Keratinocyte (primary cell): ENCODE measurements at regions not wholly inside any gene's neighbourhood (a gene's known extent, or its start where the extent isn't known, plus 50 kb on each side); places are given as distances from the start of the nearest gene placed in this dataset.

Experiments used
- DNase-seq: peaks from one replicate; pipeline ENCODE4 v3.0.0-alpha.2; 2011; ENCODE audit warnings: low read depth, missing footprints, low spot score
- FAIRE-seq: peaks from 2 replicates; lab custom pipeline; 2011; peaks lifted over from hg19 to GRCh38; lab: Jason Lieb, UNC
- H2AFZ ChIP-seq: 2 replicates; pipeline ENCODE4 v1.6.0; 2012; ENCODE audit warnings: low read length, control low read depth, inconsistent platforms; ENCODE audit not compliant: control insufficient read depth
- H3K27ac ChIP-seq: 2 replicates; pipeline ENCODE4 v1.5.1; 2011; ENCODE audit warnings: low read length; ENCODE audit not compliant: control insufficient read depth, insufficient read depth
- H3K27me3 ChIP-seq: 3 replicates; pipeline ENCODE4 v1.6.0; 2011; ENCODE audit warnings: low read length; ENCODE audit not compliant: control insufficient read depth, insufficient read depth; ENCODE audit errors: extremely low read depth
- H3K36me3 ChIP-seq, 2 experiments: 2 replicates in 1 of 2; 3 replicates in 1 of 2; pipeline ENCODE4 v1.5.1; 2011; ENCODE audit warnings: low read length in 2 of 2, mild to moderate bottlenecking in 1 of 2; ENCODE audit not compliant: control insufficient read depth in 2 of 2, insufficient read depth in 2 of 2; ENCODE audit errors: extremely low read depth in 1 of 2
- H3K4me1 ChIP-seq: 3 replicates; pipeline ENCODE4 v1.5.1; 2011; ENCODE audit warnings: low read length; ENCODE audit not compliant: control insufficient read depth, insufficient read depth; ENCODE audit errors: extremely low read depth
- H3K4me2 ChIP-seq: 3 replicates; pipeline ENCODE4 v1.6.0; 2011; ENCODE audit warnings: low read depth, low read length; ENCODE audit not compliant: control insufficient read depth, insufficient read depth; ENCODE audit errors: extremely low read depth
- H3K4me3 ChIP-seq, 3 experiments: fragments of 200-600 bp in 1 of 3; sonication (generic) in 1 of 3; 2 replicates in 2 of 3; 3 replicates in 1 of 3; pipeline ENCODE4 v1.5.1; 2011 to 2016; ENCODE audit warnings: low read length in 3 of 3, mild to moderate bottlenecking in 3 of 3, control low read depth in 2 of 3, inconsistent platforms in 1 of 3, low read depth in 1 of 3, mixed read lengths in 1 of 3, mixed run types in 1 of 3, moderate library complexity in 1 of 3; ENCODE audit not compliant: control insufficient read depth in 2 of 3, insufficient read depth in 2 of 3; ENCODE audit errors: extremely low read depth in 1 of 3
- H3K79me2 ChIP-seq: 2 replicates; pipeline ENCODE4 v1.6.0; 2012; ENCODE audit warnings: low read length; ENCODE audit not compliant: control insufficient read depth, insufficient read depth
- H3K9ac ChIP-seq: 3 replicates; pipeline ENCODE4 v1.6.0; 2011; ENCODE audit warnings: low read length; ENCODE audit not compliant: control insufficient read depth, insufficient read depth; ENCODE audit errors: extremely low read depth
- H3K9me1 ChIP-seq: 3 replicates; pipeline ENCODE4 v1.6.0; 2011; ENCODE audit warnings: low read length; ENCODE audit not compliant: control insufficient read depth, insufficient read depth; ENCODE audit errors: extremely low read depth
- H3K9me3 ChIP-seq: 2 replicates; pipeline ENCODE4 v1.5.1; 2012; ENCODE audit warnings: low read depth, low read length; ENCODE audit not compliant: control insufficient read depth
- H4K20me1 ChIP-seq: 3 replicates; pipeline ENCODE4 v1.6.0; 2011; ENCODE audit warnings: low read length; ENCODE audit not compliant: control insufficient read depth, insufficient read depth; ENCODE audit errors: extremely low read depth
- EZH2 ChIP-seq: IDR thresholded peaks from one replicate; pipeline ENCODE4 v1.6.1; 2012; ENCODE audit warnings: inconsistent platforms, mild to moderate bottlenecking, low read length, moderate library complexity
- dilution Hi-C: fragments of 300-500 bp; cut with MboI; formaldehyde crosslinking; loops from one replicate; pipeline ENCODE4 v1.7.0; 2020; ENCODE audit warnings: low sequenced_read_pairs; ENCODE audit not compliant: extremely low pct_ligation_motif_present
- TF ChIP-seq, protein P1 (sequence below), 3 experiments: IDR thresholded peaks in 1 of 3; conservative IDR thresholded peaks in 1 of 3; optimal IDR thresholded peaks in 1 of 3; 2 replicates in 2 of 3; 3 replicates in 1 of 3; pipeline versions ENCODE3 to v1.5.1; 2011; ENCODE audit warnings: low read length in 3 of 3, mild to moderate bottlenecking in 3 of 3, moderate library complexity in 2 of 3, control low read depth in 1 of 3, inconsistent platforms in 1 of 3; ENCODE audit not compliant: insufficient read depth in 2 of 3; ENCODE audit errors: extremely low read depth in 1 of 3

DNA sequence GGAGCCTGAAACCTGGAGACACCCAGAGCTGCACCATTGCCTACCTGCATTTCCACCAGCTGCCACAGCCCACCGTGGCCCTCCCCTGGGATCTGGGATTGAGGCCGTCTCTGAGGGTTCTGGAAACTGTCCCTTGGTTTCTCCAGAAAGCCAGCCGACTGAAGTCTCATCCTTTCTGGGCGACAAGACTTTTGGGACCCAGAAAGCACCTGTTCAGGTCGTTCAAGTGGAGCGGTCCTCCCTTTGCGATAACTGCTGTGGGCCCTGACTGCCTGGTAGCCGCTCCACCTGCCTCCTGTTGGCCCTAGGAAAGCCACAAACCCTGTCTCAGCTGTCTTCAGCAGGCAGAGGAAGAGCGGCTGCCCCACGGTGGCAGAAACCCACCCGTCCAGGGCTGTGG lies 346.0 kb upstream of the MKI67 start:
- no peak overlapping the region for H3K4me2 ChIP-seq
- FAIRE-seq (no peak), DNase-seq (no peak)
- no peak overlapping the region for H3K27ac ChIP-seq
- dilution Hi-C loops, result no loop called here
- no peaks in the 10 kb centered on the region for H3K9me1 ChIP-seq
- no peaks in the 10 kb centered on the region for H3K36me3 ChIP-seq
- TF ChIP-seq EZH2, result no peak
- TF ChIP-seq, protein P1, sequence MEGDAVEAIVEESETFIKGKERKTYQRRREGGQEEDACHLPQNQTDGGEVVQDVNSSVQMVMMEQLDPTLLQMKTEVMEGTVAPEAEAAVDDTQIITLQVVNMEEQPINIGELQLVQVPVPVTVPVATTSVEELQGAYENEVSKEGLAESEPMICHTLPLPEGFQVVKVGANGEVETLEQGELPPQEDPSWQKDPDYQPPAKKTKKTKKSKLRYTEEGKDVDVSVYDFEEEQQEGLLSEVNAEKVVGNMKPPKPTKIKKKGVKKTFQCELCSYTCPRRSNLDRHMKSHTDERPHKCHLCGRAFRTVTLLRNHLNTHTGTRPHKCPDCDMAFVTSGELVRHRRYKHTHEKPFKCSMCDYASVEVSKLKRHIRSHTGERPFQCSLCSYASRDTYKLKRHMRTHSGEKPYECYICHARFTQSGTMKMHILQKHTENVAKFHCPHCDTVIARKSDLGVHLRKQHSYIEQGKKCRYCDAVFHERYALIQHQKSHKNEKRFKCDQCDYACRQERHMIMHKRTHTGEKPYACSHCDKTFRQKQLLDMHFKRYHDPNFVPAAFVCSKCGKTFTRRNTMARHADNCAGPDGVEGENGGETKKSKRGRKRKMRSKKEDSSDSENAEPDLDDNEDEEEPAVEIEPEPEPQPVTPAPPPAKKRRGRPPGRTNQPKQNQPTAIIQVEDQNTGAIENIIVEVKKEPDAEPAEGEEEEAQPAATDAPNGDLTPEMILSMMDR (optimal IDR thresholded peaks at IDR 0.05 in 1 of 3, IDR thresholded peaks at IDR 0.05 in 1 of 3, conservative IDR thresholded peaks at IDR 0.05 in 1 of 3; ENCODE audit: extremely low read depth in 1 of 3, insufficient read depth in 2 of 3, low read length in 3 of 3), result no peak
- no peak overlapping the region for H3K4me3 ChIP-seq
- H4K20me1 ChIP-seq, result no peaks in the 10 kb centered on the region
- H3K27me3 ChIP-seq, result no peaks in the 10 kb centered on the region
- no peaks in the 10 kb centered on the region for H3K79me2 ChIP-seq
- H3K9ac ChIP-seq, result no peak overlapping the region
- peaks cover 3% of the 10 kb centered on the region for H3K9me3 ChIP-seq
- H3K4me1 ChIP-seq, result no peaks in the 10 kb centered on the region
- H2AFZ ChIP-seq, result no peak overlapping the region

DNA sequence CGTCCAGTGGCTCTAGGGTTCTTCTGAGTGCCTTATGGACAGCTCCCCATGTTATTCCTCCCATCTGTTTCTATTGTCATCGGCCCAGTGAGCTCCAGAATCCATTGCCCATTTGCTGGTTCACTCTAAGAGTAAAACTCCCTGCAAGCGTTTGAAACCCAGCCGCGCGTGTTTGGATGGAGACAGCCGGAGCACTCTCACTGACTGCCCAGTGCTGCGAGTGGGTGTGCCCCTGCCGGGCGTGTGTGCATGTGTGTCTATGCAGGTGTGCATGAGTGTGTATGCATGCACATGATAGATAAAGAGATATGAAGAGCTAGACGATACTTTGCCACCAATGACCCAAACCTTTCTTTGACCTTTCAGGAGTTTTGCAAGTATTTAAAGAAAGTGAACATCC lies 347.2 kb upstream of the MKI67 start:
- Histone ChIP-seq H3K9me1 (no peaks in the 10 kb centered on the region), H3K4me2 (no peak overlapping the region), H3K9me3 (peaks cover 3% of the 10 kb centered on the region), H2AFZ (no peak overlapping the region), H3K36me3 (no peaks in the 10 kb centered on the region), H3K27ac (no peak overlapping the region), H3K79me2 (no peaks in the 10 kb centered on the region), H4K20me1 (no peaks in the 10 kb centered on the region), H3K9ac (no peak overlapping the region), H3K4me3 (no peak overlapping the region), H3K4me1 (no peaks in the 10 kb centered on the region), H3K27me3 (no peaks in the 10 kb centered on the region)
- FAIRE-seq, result no peak
- no peak for TF ChIP-seq EZH2
- dilution Hi-C loops, result no loop called here
- DNase-seq, result no peak

GRCh38 chr10:128473911-128474310 lies 347.7 kb upstream of the MKI67 start:
- peaks cover 3% of the 10 kb centered on the region for H3K9me3 ChIP-seq
- H4K20me1 ChIP-seq, result no peaks in the 10 kb centered on the region
- no peaks in the 10 kb centered on the region for H3K79me2 ChIP-seq
- H3K27me3 ChIP-seq, result no peaks in the 10 kb centered on the region
- no peak overlapping the region for H3K4me3 ChIP-seq
- TF ChIP-seq EZH2, result no peak
- TF ChIP-seq, protein P1 (optimal IDR thresholded peaks at IDR 0.05 in 1 of 3, IDR thresholded peaks at IDR 0.05 in 1 of 3, conservative IDR thresholded peaks at IDR 0.05 in 1 of 3; ENCODE audit: extremely low read depth in 1 of 3, insufficient read depth in 2 of 3, low read length in 3 of 3), result no peak
- no peak overlapping the region for H3K9ac ChIP-seq
- no peaks in the 10 kb centered on the region for H3K36me3 ChIP-seq
- no peaks in the 10 kb centered on the region for H3K4me1 ChIP-seq
- no peak overlapping the region for H3K27ac ChIP-seq
- DNase-seq, result no peak
- no peaks in the 10 kb centered on the region for H3K9me1 ChIP-seq
- dilution Hi-C loops, result no loop called here
- no peak for FAIRE-seq
- H3K4me2 ChIP-seq, result no peak overlapping the region
- no peak overlapping the region for H2AFZ ChIP-seq
